IPS DF 6.9 (cell line): ENCODE measurements at regions not wholly inside any gene's neighbourhood (a gene's known extent, or its start where the extent isn't known, plus 50 kb on each side); places are given as distances from the start of the nearest gene placed in this dataset.

Experiments used
- DNase-seq: peaks from one replicate; pipeline ENCODE4 v3.0.0-alpha.2; 2013; ENCODE audit warnings: low read depth, low spot score
- H3K27ac ChIP-seq: one replicate; pipeline ENCODE4 v1.5.1; 2013; ENCODE audit warnings: low read length, control low read depth
- H3K27me3 ChIP-seq: 2 replicates; pipeline ENCODE4 v1.6.1; 2013; ENCODE audit warnings: mild to moderate bottlenecking, low read length; ENCODE audit not compliant: control insufficient read depth, insufficient read depth
- H3K36me3 ChIP-seq: 2 replicates; pipeline ENCODE4 v1.6.1; 2013; ENCODE audit warnings: low read length; ENCODE audit not compliant: control insufficient read depth, insufficient read depth
- H3K4me1 ChIP-seq: 2 replicates; pipeline ENCODE4 v1.6.1; 2013; ENCODE audit warnings: low read length; ENCODE audit not compliant: control insufficient read depth, insufficient read depth
- H3K4me3 ChIP-seq: 2 replicates; pipeline ENCODE4 v1.5.1; 2013; ENCODE audit warnings: mild to moderate bottlenecking, low read length
- H3K9me3 ChIP-seq: 2 replicates; pipeline ENCODE4 v1.6.1; 2013; ENCODE audit warnings: low read length, inconsistent platforms; ENCODE audit not compliant: control insufficient read depth, insufficient read depth
- WGBS: extraction: QIAGEN DNeasy Blood & Tissue Kit; methylation state at CpG from one replicate; pipeline ENCODE4 v1.1.7; 2013; ENCODE audit warnings: mixed read lengths, missing lambda C conversion rate; ENCODE audit not compliant: insufficient read length, insufficient coverage; 5-methylcytosine and 5-hydroxymethylcytosine counted together

- H3K27ac ChIP-seq, result no peak overlapping the region
- no peaks in the 10 kb centered on the region for H3K9me3 ChIP-seq
- no peak for DNase-seq
- no peaks in the 10 kb centered on the region for H3K36me3 ChIP-seq
- no peaks in the 10 kb centered on the region for H3K27me3 ChIP-seq
- H3K4me3 ChIP-seq, result no peak overlapping the region
- H3K4me1 ChIP-seq, result peaks cover 6% of the 10 kb centered on the region
- WGBS, result no CpG with 5 or more reads among the region's 3 CpGs
Measured at GRCh38 chr2:134143568-134143967, 110.3 kb upstream of the MGAT5 start.

GRCh38 chr2:134144081-134144596, 109.7 kb upstream of the MGAT5 start:
- Histone ChIP-seq H3K4me1 (peaks cover 6% of the 10 kb centered on the region), H3K27me3 (no peaks in the 10 kb centered on the region), H3K4me3 (no peak overlapping the region), H3K9me3 (no peaks in the 10 kb centered on the region), H3K27ac (no peak overlapping the region), H3K36me3 (no peaks in the 10 kb centered on the region)
- no peak for DNase-seq
- no CpG with 5 or more reads among the region's 6 CpGs for WGBS

GRCh38 chr2:134144651-134145050, 109.2 kb upstream of the MGAT5 start:
- Histone ChIP-seq H3K36me3 (no peaks in the 10 kb centered on the region), H3K4me1 (peaks cover 6% of the 10 kb centered on the region), H3K27ac (no peak overlapping the region), H3K4me3 (no peak overlapping the region), H3K27me3 (no peaks in the 10 kb centered on the region), H3K9me3 (no peaks in the 10 kb centered on the region)
- no CpG with 5 or more reads among the region's 4 CpGs for WGBS
- no peak for DNase-seq

GRCh38 chr2:134145519-134145918, 108.4 kb upstream of the MGAT5 start:
- Histone ChIP-seq H3K27ac (no peak overlapping the region), H3K4me3 (no peak overlapping the region), H3K9me3 (no peaks in the 10 kb centered on the region), H3K4me1 (peaks cover 6% of the 10 kb centered on the region), H3K36me3 (no peaks in the 10 kb centered on the region), H3K27me3 (no peaks in the 10 kb centered on the region)
- DNase-seq, result no peak
- no CpG with 5 or more reads among the region's 5 CpGs for WGBS

DNA sequence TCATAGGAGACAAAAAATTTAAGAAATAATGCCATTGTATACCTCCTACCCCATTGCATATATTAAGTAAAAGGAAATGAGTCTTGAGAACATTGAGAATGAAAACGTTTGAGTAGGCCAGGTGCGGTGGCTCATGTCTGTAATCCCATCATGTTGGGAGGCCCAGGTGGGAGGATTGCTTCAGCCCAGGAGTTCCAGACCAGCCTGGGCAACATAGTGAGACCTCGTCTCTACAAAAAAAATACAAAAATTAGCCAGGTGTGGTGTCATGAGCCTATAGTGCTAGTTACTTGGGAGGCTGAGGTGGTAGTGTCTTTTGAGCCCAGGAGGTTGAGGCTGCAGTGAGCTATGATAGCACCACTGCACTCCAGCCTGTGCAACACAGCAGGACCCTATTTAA, 107.7 kb upstream of the MGAT5 start:
- peaks cover 6% of the 10 kb centered on the region for H3K4me1 ChIP-seq
- WGBS, result no CpG with 5 or more reads among the region's 3 CpGs

GRCh38 chr2:134146620-134147019, 107.3 kb upstream of the MGAT5 start:
- DNase-seq, result no peak
- H3K4me3 ChIP-seq, result no peak overlapping the region
- H3K27me3 ChIP-seq, result no peaks in the 10 kb centered on the region

More for the DNA sequence above, 107.7 kb upstream of the MGAT5 start:
- no peak overlapping the region for H3K27ac ChIP-seq
- no peaks in the 10 kb centered on the region for H3K36me3 ChIP-seq
- no peak for DNase-seq
- no peak overlapping the region for H3K4me3 ChIP-seq
- H3K9me3 ChIP-seq, result no peaks in the 10 kb centered on the region
- H3K27me3 ChIP-seq, result no peaks in the 10 kb centered on the region

GRCh38 chr2:134148172-134148571, 105.7 kb upstream of the MGAT5 start:
- no peak for DNase-seq
- Histone ChIP-seq H3K27me3 (no peaks in the 10 kb centered on the region), H3K4me3 (no peak overlapping the region), H3K4me1 (peaks cover 2% of the 10 kb centered on the region; the same call in 1 of the 2 replicates), H3K9me3 (no peaks in the 10 kb centered on the region), H3K27ac (no peak overlapping the region), H3K36me3 (no peaks in the 10 kb centered on the region)
- WGBS, result no CpG with 5 or more reads among the region's 2 CpGs

More at GRCh38 chr2:134146620-134147019, 107.3 kb upstream of the MGAT5 start:
- WGBS, result no CpG with 5 or more reads among the region's 5 CpGs
- no peak overlapping the region for H3K27ac ChIP-seq
- peaks cover 6% of the 10 kb centered on the region for H3K4me1 ChIP-seq
- H3K9me3 ChIP-seq, result no peaks in the 10 kb centered on the region
- H3K36me3 ChIP-seq, result no peaks in the 10 kb centered on the region

DNA sequence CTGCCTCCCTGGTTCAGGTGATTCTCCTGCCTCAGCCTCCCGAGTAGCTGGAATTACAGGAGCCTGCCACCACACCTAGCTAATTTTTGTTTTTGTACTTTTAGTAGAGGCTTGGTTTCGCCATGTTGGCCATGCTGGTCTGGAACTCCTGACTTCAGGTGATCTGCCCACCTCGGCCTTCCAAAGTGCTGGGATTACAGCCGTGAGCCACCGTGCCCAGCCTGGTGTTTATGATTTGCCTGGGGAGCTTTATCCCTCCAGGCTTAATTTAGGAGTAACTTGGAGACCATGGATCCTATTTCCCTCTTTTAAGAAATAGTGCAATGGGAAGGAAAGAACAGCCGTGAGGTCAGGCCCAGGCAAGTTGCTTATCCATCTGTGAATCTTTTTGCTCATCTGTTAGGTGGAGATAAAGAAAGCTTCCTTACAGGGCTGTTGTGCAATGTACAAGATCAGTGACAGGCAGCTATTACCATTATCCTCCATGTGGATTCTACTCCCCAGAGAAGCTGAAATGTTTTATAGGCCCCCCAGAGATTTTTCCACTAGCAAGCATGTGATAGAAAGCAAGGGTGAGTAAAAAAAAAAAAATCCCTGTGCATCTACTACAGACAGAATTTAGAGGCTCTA, 104.9 kb upstream of the MGAT5 start:
- Histone ChIP-seq H3K4me3 (no peak overlapping the region), H3K9me3 (no peaks in the 10 kb centered on the region), H3K27me3 (no peaks in the 10 kb centered on the region), H3K27ac (no peak overlapping the region), H3K36me3 (no peaks in the 10 kb centered on the region), H3K4me1 (peaks cover 2% of the 10 kb centered on the region; the same call in 1 of the 2 replicates)
- WGBS, result no CpG with 5 or more reads among the region's 6 CpGs
- no peak for DNase-seq

GRCh38 chr2:134149904-134150303, 104.0 kb upstream of the MGAT5 start:
- no peaks in the 10 kb centered on the region for H3K36me3 ChIP-seq
- no peaks in the 10 kb centered on the region for H3K4me1 ChIP-seq
- H3K27ac ChIP-seq, result no peak overlapping the region
- no peak overlapping the region for H3K4me3 ChIP-seq
- DNase-seq, result no peak
- H3K27me3 ChIP-seq, result no peaks in the 10 kb centered on the region
- no CpG with 5 or more reads among the region's 1 CpG for WGBS
- no peaks in the 10 kb centered on the region for H3K9me3 ChIP-seq

GRCh38 chr2:134150760-134151159, 103.1 kb upstream of the MGAT5 start:
- H3K27ac ChIP-seq, result no peak overlapping the region
- no peaks in the 10 kb centered on the region for H3K9me3 ChIP-seq
- no peak for DNase-seq
- H3K4me1 ChIP-seq, result no peaks in the 10 kb centered on the region
- H3K27me3 ChIP-seq, result no peaks in the 10 kb centered on the region
- WGBS, result no CpG with 5 or more reads among the region's 3 CpGs
- H3K36me3 ChIP-seq, result no peaks in the 10 kb centered on the region
- H3K4me3 ChIP-seq, result no peak overlapping the region
